ENCODE measurements at regions not wholly inside any gene's neighbourhood (a gene's known extent, or its start where the extent isn't known, plus 50 kb on each side); places are given as distances from the start of the nearest gene placed in this dataset.

DNA sequence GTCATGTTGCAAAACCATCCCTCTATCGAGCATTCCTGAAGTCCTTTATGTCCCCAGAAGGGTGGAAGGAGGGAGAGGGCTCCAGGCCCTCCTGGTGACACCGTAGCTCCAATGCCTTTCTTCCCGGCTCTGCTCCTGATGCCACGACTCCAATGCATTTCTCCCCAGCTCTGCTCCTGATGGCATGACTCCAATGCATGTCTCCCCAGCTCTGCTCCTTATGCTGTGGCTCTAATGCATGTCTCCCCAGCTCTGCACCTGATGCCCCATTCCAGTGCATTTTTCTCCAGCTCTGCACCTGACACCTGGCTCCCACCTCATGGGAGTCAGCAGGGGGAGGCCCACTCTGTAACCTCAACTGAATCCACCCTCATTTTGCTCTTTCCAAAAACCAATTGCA, 153.0 kb upstream of the SALL3 start:
- Histone ChIP-seq H3K36me3 (replicated peaks in 1 of 2; ENCODE audit: control insufficient read depth in 1 of 2, insufficient read depth in 2 of 2, low read length in 2 of 2) (no peaks in the 10 kb centered on the region), H3K4me2 (replicated peaks; ENCODE audit: extremely low read depth, low read length, poor library complexity, severe bottlenecking) (no peak overlapping the region), H3K79me2 (ENCODE audit: insufficient read depth, low read length) (no peaks in the 10 kb centered on the region), H3K9ac (ENCODE audit: insufficient read depth, low read length, poor library complexity, severe bottlenecking) (no peak overlapping the region), H3K9me3 (replicated peaks in 1 of 2; ENCODE audit: control insufficient read depth in 1 of 2, insufficient read depth in 1 of 2, low read length in 2 of 2) (no peaks in the 10 kb centered on the region), H3K4me1 (ENCODE audit: control insufficient read depth in 1 of 2, insufficient read depth in 2 of 2, low read length in 2 of 2) (no peaks in the 10 kb centered on the region), H3K27me3 (ENCODE audit: control insufficient read depth in 2 of 2, insufficient read depth in 2 of 2, low read length in 2 of 2) (no peaks in the 10 kb centered on the region), H3K4me3 (replicated peaks in 1 of 3; ENCODE audit: low read depth in 2 of 3, low read length in 3 of 3) (no peak overlapping the region), H2AFZ (ENCODE audit: insufficient read depth, low read depth, low read length, poor library complexity, severe bottlenecking) (no peak overlapping the region), H3K27ac (ENCODE audit: low read depth in 1 of 2, low read length in 2 of 2) (no peak overlapping the region), H4K20me1 (ENCODE audit: insufficient read depth, low read length) (no peaks in the 10 kb centered on the region)
- no peaks in the 10 kb centered on the region for H3K4me1 Mint-ChIP-seq
- WGBS (ENCODE audit: insufficient coverage) = 67% methylated on average over 1 of the region's 4 CpGs
- no peak for DNase-seq
- no peak overlapping the region for H3K27ac Mint-ChIP-seq
- no peaks in the 10 kb centered on the region for H3K36me3 Mint-ChIP-seq
- TF ChIP-seq, protein P1, sequence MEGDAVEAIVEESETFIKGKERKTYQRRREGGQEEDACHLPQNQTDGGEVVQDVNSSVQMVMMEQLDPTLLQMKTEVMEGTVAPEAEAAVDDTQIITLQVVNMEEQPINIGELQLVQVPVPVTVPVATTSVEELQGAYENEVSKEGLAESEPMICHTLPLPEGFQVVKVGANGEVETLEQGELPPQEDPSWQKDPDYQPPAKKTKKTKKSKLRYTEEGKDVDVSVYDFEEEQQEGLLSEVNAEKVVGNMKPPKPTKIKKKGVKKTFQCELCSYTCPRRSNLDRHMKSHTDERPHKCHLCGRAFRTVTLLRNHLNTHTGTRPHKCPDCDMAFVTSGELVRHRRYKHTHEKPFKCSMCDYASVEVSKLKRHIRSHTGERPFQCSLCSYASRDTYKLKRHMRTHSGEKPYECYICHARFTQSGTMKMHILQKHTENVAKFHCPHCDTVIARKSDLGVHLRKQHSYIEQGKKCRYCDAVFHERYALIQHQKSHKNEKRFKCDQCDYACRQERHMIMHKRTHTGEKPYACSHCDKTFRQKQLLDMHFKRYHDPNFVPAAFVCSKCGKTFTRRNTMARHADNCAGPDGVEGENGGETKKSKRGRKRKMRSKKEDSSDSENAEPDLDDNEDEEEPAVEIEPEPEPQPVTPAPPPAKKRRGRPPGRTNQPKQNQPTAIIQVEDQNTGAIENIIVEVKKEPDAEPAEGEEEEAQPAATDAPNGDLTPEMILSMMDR (IDR thresholded peaks at IDR 0.05) = no peak
- H3K27me3 Mint-ChIP-seq (ENCODE audit: low read depth in 3 of 3) = peaks cover 2 to 9% (median 5%) of the 10 kb centered on the region in 3 donors
- no peak overlapping the region for H3K4me3 Mint-ChIP-seq
- intact Hi-C loops (cut with micrococcal nuclease) = no loop called here
- H3K9me3 Mint-ChIP-seq = peaks cover 0 to 4% (median 2%) of the 10 kb centered on the region in 7 donors

DNA sequence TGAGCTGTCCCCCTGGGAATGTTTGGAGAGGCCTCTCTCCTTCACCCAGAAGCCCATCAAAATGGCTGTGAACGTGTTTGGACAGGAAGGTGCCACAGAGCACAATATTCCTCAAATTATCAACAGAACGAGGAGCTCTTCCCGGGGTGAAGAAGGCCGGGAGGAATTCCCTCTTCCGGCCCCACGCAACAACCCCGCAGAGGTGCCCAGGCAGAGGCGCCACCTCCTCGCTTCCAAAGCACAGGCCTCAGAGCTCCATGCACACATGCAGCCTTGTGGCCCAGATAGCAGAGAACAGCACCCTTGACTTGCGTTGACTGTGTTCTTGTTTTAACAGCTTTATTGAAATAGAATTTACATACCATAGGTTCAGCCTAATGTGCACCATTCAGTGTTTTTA, 152.5 kb upstream of the SALL3 start:
- TF ChIP-seq, protein P1 (IDR thresholded peaks at IDR 0.05) = no peak
- Histone ChIP-seq H3K27me3 (ENCODE audit: control insufficient read depth in 2 of 2, insufficient read depth in 2 of 2, low read length in 2 of 2) (no peaks in the 10 kb centered on the region), H3K9me3 (replicated peaks in 1 of 2; ENCODE audit: control insufficient read depth in 1 of 2, insufficient read depth in 1 of 2, low read length in 2 of 2) (no peaks in the 10 kb centered on the region), H3K9ac (ENCODE audit: insufficient read depth, low read length, poor library complexity, severe bottlenecking) (no peak overlapping the region), H3K79me2 (ENCODE audit: insufficient read depth, low read length) (no peaks in the 10 kb centered on the region), H3K27ac (ENCODE audit: low read depth in 1 of 2, low read length in 2 of 2) (no peak overlapping the region), H3K4me1 (ENCODE audit: control insufficient read depth in 1 of 2, insufficient read depth in 2 of 2, low read length in 2 of 2) (no peaks in the 10 kb centered on the region), H3K36me3 (replicated peaks in 1 of 2; ENCODE audit: control insufficient read depth in 1 of 2, insufficient read depth in 2 of 2, low read length in 2 of 2) (no peaks in the 10 kb centered on the region), H3K4me3 (replicated peaks in 1 of 3; ENCODE audit: low read depth in 2 of 3, low read length in 3 of 3) (no peak overlapping the region), H3K4me2 (replicated peaks; ENCODE audit: extremely low read depth, low read length, poor library complexity, severe bottlenecking) (no peak overlapping the region), H2AFZ (ENCODE audit: insufficient read depth, low read depth, low read length, poor library complexity, severe bottlenecking) (no peak overlapping the region), H4K20me1 (ENCODE audit: insufficient read depth, low read length) (no peaks in the 10 kb centered on the region)
- DNase-seq = no peak
- intact Hi-C loops (cut with micrococcal nuclease) = no loop called here
- Mint-ChIP-seq H3K36me3 (no peaks in the 10 kb centered on the region), H3K27ac (no peak overlapping the region), H3K9me3 (peaks cover 0 to 4% (median 2%) of the 10 kb centered on the region in 7 donors), H3K27me3 (ENCODE audit: low read depth in 3 of 3) (peaks cover under 1 to 9% (median 5%) of the 10 kb centered on the region in 3 donors), H3K4me1 (no peaks in the 10 kb centered on the region), H3K4me3 (no peak overlapping the region)
- 97% methylated on average over 9 of the region's 10 CpGs for WGBS (ENCODE audit: insufficient coverage)
